ENCODE measurements at regions not wholly inside any gene's neighbourhood (a gene's known extent, or its start where the extent isn't known, plus 50 kb on each side); places are given as distances from the start of the nearest gene placed in this dataset.

DNA sequence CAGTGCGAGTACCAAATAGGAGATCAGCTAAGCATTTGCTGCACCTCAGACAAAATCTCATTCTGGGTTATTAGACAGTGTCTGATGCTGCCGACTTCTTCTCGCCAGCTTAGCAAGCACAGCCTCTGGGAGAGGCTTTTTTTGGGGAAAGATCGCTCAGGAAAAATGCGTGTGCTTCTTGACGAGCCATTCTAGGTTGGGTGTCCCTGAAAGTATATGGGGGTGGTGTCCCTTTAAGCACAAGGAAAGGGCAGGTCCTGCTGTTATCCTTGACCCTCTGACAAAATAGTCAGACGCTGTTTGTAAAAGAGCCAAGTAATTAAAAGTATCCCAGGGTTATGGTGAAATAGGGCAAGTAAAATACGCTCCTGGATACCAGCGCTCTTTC, 540.1 kb upstream of the FZD8 start:
- TF ChIP-seq, protein P1, sequence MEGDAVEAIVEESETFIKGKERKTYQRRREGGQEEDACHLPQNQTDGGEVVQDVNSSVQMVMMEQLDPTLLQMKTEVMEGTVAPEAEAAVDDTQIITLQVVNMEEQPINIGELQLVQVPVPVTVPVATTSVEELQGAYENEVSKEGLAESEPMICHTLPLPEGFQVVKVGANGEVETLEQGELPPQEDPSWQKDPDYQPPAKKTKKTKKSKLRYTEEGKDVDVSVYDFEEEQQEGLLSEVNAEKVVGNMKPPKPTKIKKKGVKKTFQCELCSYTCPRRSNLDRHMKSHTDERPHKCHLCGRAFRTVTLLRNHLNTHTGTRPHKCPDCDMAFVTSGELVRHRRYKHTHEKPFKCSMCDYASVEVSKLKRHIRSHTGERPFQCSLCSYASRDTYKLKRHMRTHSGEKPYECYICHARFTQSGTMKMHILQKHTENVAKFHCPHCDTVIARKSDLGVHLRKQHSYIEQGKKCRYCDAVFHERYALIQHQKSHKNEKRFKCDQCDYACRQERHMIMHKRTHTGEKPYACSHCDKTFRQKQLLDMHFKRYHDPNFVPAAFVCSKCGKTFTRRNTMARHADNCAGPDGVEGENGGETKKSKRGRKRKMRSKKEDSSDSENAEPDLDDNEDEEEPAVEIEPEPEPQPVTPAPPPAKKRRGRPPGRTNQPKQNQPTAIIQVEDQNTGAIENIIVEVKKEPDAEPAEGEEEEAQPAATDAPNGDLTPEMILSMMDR (IDR thresholded peaks at IDR 0.05), result no peak
- TF ChIP-seq POLR2A (IDR thresholded peaks at IDR 0.05), result no peak
